ENCODE measurements at regions not wholly inside any gene's neighbourhood (a gene's known extent, or its start where the extent isn't known, plus 50 kb on each side); places are given as distances from the start of the nearest gene placed in this dataset.

DNA sequence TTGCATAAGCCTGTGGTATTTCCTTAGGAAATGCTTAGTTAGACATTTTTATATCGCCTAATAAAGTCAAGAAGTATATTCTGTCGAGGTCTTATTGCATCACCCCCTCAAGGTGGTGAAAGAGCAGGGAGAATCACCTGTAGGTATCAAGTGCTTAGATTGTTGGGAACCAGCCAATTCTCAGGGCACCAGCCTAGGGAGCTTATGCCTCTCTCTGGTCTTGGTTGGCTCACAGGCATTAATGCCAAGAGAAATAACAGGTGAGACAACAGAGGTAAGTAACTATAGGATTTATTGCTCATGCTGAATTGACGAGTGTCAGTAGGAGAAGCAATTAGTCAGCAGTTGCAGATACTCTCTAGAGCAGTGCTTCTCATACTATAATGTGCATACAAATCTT lies 663.3 kb upstream of the ZNF804A start:
- intact Hi-C loops (cut with micrococcal nuclease), result no loop called here
- H3K36me3 Mint-ChIP-seq (ENCODE audit: insufficient read depth, unreplicated experiment), result no peaks in the 10 kb centered on the region
- no peaks in the 10 kb centered on the region for H3K27me3 Mint-ChIP-seq (ENCODE audit: insufficient read depth, unreplicated experiment)
- H3K9me3 Mint-ChIP-seq (ENCODE audit: unreplicated experiment), result peaks cover 16% of the 10 kb centered on the region
- TF ChIP-seq, protein P1, sequence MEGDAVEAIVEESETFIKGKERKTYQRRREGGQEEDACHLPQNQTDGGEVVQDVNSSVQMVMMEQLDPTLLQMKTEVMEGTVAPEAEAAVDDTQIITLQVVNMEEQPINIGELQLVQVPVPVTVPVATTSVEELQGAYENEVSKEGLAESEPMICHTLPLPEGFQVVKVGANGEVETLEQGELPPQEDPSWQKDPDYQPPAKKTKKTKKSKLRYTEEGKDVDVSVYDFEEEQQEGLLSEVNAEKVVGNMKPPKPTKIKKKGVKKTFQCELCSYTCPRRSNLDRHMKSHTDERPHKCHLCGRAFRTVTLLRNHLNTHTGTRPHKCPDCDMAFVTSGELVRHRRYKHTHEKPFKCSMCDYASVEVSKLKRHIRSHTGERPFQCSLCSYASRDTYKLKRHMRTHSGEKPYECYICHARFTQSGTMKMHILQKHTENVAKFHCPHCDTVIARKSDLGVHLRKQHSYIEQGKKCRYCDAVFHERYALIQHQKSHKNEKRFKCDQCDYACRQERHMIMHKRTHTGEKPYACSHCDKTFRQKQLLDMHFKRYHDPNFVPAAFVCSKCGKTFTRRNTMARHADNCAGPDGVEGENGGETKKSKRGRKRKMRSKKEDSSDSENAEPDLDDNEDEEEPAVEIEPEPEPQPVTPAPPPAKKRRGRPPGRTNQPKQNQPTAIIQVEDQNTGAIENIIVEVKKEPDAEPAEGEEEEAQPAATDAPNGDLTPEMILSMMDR (IDR thresholded peaks at IDR 0.05; ENCODE audit: unreplicated experiment), result no peak
- ChIA-PET POLR2A (interaction anchor here (0.9 kb wide), 1 partner anchor 13 kb away, joined by 3 read pairs; no protein-coding TSS in a partner anchor), CTCF (no interaction called here)
- BruUV-seq (replicated peaks), result no TSS peak
- H3K4me1 Mint-ChIP-seq (ENCODE audit: insufficient read depth, unreplicated experiment), result no peaks in the 10 kb centered on the region
- H3K27ac Mint-ChIP-seq (ENCODE audit: low read depth, unreplicated experiment), result no peak overlapping the region
- peak; percentile 92 for DNase-seq (ENCODE audit: unreplicated experiment)
- H3K4me3 Mint-ChIP-seq (ENCODE audit: unreplicated experiment), result no peak overlapping the region

DNA sequence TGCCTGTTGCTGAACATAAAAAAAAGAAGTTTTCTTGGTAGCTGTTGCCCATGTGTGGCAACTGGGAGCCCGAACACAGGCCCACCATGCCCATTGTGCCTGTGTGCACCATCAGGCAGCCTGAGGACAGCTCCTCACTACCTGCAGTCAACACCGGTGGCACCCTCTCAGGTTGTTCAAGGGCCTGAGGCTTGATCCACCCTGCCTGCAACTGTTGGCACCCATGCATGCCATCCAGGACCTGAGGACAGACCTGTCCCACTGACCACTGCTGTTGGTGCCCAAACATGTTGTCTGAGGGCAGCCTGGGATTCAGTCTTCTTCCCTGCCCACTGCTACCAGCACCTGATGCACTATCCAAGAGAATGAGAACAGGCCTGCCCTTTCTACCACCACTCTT lies 661.1 kb upstream of the ZNF804A start:
- BruUV-seq (replicated peaks), result no TSS peak
- Mint-ChIP-seq H3K9me3 (ENCODE audit: unreplicated experiment) (peaks cover 16% of the 10 kb centered on the region), H3K4me3 (ENCODE audit: unreplicated experiment) (no peak overlapping the region), H3K27me3 (ENCODE audit: insufficient read depth, unreplicated experiment) (no peaks in the 10 kb centered on the region), H3K36me3 (ENCODE audit: insufficient read depth, unreplicated experiment) (no peaks in the 10 kb centered on the region), H3K4me1 (ENCODE audit: insufficient read depth, unreplicated experiment) (no peaks in the 10 kb centered on the region), H3K27ac (ENCODE audit: low read depth, unreplicated experiment) (no peak overlapping the region)
- intact Hi-C loops (cut with micrococcal nuclease), result no loop called here
- TF ChIP-seq, protein P1 (IDR thresholded peaks at IDR 0.05; ENCODE audit: unreplicated experiment), result no peak
- no peak for DNase-seq (ENCODE audit: unreplicated experiment)
- ChIA-PET CTCF (no interaction called here), POLR2A (no interaction called here)

DNA sequence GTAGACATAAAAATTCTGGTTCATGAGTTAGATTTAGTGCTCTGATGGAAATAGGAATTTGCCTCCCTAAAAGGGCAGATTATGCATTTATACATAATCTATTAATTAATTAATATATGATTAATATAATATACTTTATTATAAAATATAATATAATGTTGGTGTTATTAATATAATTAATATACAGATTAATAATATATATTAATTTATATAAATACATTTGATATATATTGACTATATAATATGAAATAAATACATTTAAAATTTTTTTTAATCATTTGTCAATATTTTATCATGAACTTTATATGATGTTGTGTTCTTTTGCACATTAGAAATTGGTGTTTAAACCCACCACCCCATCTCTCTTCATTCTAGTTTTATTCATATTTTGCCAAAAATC lies 652.1 kb upstream of the ZNF804A start:
- DNase-seq (ENCODE audit: unreplicated experiment), result no peak
- ChIA-PET CTCF (no interaction called here), POLR2A (no interaction called here)
- Mint-ChIP-seq H3K9me3 (ENCODE audit: unreplicated experiment) (no peaks in the 10 kb centered on the region), H3K27ac (ENCODE audit: low read depth, unreplicated experiment) (no peak overlapping the region), H3K36me3 (ENCODE audit: insufficient read depth, unreplicated experiment) (no peaks in the 10 kb centered on the region), H3K4me3 (ENCODE audit: unreplicated experiment) (no peak overlapping the region), H3K27me3 (ENCODE audit: insufficient read depth, unreplicated experiment) (no peaks in the 10 kb centered on the region), H3K4me1 (ENCODE audit: insufficient read depth, unreplicated experiment) (peaks cover 12% of the 10 kb centered on the region)
- TF ChIP-seq, protein P1 (IDR thresholded peaks at IDR 0.05; ENCODE audit: unreplicated experiment), result no peak
- BruUV-seq (replicated peaks), result no TSS peak
- intact Hi-C loops (cut with micrococcal nuclease), result no loop called here

DNA sequence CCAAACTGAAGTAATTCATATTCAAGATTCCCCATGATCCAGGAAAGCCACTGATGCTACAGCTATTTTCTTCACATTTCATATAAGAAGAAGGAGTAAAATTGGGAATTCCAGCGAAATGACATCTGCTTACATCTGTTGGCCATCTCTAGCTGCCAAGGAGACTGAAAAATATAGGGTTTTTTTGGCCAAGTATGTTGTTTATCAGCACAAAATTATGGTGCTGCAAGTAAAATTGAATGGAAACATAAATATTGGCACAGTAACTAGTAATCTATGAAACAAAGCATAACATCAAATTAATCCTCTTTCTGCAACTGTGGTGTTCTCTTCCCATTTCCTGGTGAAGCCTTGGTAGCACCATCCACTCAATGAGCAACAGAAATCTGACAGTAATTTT lies 649.5 kb upstream of the ZNF804A start:
- Mint-ChIP-seq H3K27ac (ENCODE audit: low read depth, unreplicated experiment) (no peak overlapping the region), H3K4me1 (ENCODE audit: insufficient read depth, unreplicated experiment) (peaks cover 19% of the 10 kb centered on the region), H3K9me3 (ENCODE audit: unreplicated experiment) (no peaks in the 10 kb centered on the region), H3K27me3 (ENCODE audit: insufficient read depth, unreplicated experiment) (no peaks in the 10 kb centered on the region), H3K4me3 (ENCODE audit: unreplicated experiment) (no peak overlapping the region), H3K36me3 (ENCODE audit: insufficient read depth, unreplicated experiment) (no peaks in the 10 kb centered on the region)
- DNase-seq (ENCODE audit: unreplicated experiment), result no peak
- BruUV-seq (replicated peaks), result no TSS peak
- CTCF ChIA-PET, result no interaction called here
- POLR2A ChIA-PET, result no interaction called here
- intact Hi-C loops (cut with micrococcal nuclease), result no loop called here
- TF ChIP-seq, protein P1 (IDR thresholded peaks at IDR 0.05; ENCODE audit: unreplicated experiment), result no peak

Data from MCF 10A (cell line).